ENCODE measurements at regions not wholly inside any gene's neighbourhood (a gene's known extent, or its start where the extent isn't known, plus 50 kb on each side); places are given as distances from the start of the nearest gene placed in this dataset.

DNA sequence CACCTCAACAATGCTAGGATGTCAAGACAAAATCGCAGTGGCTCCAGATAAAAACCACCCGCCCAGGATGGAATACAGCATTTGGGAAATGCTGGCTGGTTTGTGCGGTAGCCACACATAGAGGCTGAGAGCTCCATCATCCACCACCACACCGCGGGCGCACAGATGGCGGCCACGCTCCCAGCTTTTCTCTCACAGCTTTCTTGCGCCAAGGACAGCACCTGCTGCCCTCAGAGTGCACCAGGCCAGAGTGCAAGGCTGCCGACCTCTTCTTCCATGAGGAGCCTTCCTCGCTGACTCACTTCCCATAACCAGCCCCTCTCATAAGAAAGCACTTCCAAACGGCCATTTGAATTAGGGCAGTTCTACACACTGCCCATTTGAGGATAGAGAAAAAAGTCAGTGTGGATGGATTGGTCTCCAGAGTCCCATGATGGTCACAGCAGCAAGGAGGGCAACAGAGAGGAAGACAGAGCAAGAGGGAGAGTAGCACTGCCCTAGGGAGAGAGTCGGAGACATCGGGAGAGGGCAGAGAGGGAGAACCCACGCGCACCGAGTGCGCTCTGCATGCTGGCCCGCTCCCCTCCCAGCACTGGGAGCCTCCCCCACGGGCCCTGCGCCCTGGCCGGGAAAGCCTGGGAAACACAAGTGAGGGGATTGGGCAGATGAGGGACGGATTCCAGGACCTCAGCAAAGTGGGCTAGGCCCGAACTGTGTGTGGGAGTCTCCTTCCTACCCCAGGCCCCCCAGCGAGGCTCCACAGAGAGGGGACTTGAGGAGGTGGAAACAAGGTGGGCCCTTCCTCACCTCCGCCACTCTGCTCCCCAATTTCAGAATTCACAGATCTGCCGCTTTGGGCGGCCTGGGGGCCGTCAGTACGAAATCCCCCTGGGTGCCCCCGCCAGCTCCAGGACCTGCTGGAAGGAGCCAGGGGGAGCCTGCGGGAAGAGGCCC is 156.9 kb downstream of the USP12 start:
- DNase-seq, result no peak

DNA sequence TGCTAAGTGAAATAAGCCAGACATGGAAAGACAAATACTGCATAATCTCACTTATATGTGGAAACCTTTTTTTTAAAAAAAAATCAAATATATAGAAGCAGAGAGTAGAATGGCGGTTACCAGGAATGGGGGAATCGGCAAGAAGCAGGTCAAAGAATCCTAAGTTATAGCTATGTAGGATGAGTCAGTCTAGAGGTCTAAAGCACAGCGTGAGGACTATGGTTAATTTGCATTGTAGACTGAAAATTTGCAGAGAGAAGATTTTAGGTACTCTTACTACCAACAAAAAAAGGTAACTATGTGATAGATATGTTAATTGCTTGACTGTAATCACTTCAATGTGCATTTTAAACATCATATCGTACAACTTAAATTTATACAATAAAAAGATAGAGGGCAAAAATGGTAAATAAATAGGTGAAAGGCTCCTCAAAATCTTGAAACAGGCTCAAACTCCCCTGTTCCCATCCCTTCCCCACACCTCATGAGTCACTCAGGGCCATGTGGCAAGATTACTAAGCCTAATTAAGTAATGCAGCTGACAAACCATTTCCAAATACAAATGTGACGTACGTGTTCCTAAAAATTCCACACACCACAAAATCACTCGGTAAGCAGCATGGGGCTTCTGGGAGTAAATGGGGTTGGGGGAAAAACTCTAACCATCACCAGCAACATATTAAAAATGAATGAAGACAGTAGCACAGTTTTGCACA is 159.0 kb downstream of the USP12 start:
- DNase-seq, result no peak

DNA sequence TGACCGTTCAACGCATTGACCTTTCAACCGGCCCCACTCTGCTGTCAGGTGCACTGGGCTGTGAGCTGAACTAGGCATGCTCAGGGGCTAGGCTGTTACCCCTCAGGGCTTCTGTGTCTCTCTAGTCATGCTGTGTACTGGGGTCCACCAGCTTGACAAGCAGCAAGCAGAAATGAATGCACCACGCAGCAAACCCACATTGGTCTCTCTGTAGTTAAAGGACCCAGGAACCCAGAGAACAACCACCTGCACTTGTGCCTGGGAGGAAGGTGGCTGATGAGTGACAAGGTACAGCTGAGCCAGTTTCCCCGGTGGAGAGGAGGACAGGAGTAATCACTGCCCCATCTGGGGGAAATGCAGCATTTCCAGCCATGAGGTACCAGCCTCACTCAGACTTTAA is 159.9 kb downstream of the USP12 start:
- no peak for DNase-seq

DNA sequence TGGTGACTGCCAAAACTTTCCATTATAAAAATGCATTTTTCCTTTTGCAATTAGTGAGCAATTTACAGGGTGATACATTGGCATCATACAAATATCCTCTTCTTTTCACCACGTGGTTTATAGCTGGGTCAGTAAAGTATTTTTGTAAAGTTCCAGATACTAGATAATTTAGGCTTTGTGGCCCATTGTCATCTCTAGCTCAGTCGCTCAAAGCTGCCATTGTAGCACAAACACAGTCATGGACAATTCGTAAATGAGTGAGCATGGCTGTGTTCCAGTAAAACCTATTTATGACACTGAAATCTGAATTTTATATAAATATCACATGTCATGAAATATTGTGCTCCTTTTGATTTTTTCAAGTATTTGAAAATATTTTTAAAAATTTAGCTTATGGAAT is 162.9 kb downstream of the USP12 start:
- no peak for DNase-seq

DNA sequence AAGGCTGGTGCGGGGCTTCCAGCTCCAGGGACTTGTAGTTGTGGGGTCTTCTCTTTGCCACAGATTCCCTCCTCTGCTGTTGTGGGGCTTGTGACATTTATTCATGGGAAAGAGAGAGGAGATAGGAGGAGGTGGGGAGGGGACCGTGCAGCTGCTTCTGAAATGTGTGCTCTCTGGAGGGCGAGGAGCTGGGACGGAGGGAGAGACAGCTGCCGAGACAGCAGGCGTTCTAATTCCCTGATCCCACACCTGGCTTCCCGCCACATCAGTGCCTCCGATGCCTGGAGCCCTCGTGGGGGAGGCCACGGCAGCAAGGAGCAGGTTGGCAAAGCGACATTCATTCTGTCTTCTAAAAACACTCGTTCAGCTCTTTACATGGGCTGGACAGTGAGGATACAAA is 164.4 kb downstream of the USP12 start:
- no peak for DNase-seq

DNA sequence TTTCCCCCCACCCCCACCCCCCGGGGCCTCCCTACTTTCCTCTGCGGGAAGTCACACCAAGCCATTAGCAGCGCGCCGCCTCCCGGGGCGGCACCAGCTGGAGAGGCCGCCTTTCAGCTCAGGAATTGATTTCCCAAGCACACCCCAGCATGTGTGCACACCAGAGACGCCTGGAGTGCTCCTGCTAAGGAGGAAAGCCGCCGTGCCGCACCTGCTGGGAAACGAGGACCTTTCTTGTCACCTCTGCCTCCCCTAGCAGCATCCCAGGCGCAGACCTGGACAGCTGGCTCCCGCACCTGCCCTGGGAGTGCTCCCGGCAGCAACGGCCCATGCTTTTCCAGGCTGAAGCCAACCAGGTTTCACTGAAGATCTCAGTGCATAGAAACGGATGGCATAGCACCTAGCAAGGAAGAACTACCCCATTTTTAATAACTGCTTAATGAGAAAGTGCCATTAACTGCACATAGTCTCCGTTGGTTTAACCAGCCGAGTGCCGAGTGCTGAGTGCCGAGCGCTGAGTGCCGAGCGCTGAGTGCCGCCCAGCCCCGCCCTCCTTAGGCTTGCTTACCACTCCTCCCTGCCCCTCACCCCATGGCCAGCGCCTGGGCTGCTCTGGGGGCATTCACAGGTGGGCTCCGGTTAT is 165.0 kb downstream of the USP12 start:
- DNase-seq, result no peak

DNA sequence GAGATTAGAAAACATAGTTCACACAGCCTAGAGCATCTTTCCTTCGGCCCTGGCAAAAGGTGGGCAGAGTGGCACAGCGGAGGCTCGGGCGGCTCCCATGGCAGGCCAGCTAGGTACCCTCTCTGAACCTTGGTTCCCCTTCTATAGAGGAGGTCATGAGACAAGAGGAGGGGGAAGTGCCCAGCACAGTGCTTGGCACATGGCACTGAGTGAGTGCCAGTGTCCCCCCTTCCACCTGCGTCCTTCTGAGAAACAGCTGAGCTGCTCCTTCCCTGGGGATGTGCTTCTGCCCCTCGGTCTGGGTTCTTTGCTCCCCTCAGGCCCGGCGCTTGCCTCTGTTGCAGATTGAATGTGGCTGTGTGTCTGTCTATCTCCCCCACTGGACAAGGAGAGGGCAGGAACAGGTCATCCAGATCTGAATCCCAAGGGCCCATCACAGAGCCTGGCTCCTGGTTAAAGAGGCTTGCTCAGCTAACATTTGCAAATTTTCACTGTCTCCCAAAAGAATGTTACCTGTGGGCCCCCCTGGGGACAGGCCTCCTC is 165.6 kb downstream of the USP12 start:
- DNase-seq, result no peak

DNA sequence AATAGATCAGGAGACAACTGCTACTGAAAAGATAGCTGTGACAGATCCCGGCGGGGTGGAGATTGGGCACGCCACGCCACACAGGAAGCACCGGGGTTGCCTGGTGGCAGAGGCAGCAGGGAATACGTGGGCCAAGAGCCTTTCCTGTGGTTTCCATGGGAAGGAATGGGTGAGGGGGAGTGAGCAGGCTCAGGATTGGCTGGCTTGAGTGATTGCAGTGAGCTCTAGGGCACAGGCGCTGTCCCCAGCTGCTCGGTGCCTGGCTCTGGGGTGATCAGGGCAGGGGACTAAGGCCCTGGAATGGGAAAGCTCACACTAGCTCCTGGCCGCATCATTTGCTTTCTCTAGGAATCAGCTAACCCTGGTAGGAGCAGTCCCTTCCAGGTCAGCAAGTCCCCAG is 166.1 kb downstream of the USP12 start:
- no peak for DNase-seq

DNA sequence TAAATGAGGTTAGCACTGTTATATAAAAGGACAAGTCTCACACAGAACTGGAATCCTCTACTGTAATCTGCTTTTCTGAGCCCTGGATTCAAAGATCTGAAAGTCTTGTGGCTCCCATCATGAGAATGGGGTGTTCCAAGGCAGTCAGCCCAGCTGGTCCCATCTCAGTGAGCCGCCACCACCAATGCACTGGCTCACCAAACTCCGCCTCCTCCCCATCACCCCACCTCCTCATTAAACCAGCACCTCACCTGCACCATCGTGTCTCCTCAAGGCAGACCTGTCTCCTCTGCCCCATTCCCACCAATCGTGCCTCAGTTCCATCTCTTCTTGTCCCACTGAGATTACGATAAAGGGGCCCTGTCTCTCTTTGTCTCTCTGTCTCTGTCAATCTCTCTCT is 166.7 kb downstream of the USP12 start:
- no peak for DNase-seq

DNA sequence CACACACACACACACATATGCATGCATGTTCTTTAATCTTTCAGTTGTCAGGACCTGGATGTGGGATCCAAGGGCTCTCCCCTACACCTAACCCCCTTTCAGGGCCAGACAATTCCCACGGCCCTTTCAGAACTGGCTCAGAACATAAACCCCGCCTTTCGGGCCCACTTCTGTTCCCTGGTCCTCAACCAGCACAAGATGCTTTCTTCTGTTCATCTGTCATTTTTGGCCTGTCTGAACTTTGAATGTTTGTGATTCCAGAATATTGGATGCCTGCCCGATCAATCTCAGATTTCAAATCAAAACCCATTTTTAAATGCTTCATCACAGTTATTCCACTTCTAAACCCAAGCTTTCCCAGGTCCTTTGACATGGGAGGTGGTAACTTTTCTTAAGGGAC is 167.3 kb downstream of the USP12 start:
- no peak for DNase-seq

DNA sequence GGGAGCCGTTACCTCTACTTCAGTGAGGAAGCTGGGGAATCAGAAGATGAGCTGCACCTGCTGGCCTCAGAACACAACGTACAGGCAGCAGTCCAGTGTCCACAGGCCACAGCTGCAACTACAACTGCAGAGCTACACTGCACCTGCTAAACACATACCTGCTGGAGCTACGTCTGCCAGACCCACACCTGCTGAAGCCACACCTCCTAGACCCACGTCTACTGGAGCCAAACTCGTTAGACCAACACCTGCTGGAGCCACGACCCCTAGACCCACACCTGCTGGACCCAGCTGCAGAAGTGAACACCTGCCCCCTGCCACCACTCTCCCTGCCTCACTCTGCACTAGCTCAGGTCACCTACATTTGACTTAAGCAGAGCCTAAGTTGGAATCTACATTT is 169.9 kb downstream of the USP12 start:
- no peak for DNase-seq

DNA sequence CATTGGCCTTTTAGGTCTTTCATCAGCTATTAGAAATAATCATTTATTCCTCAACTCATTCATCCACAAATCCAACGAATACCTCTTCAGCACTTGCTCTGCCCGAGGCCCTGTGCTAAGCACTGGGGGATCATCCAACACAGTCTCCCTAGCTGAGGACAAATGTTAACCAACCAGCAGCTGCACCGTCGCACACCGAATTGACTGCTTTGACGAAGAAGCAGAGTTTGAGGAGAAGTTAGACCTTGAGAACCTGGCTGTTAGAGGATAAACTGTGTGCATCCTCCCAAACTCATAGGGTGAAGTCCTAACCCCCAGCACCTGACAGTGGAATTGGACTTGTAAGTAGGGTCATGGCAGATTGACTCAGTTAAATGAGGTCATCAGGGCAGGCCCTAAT is 170.9 kb downstream of the USP12 start:
- no peak for DNase-seq

DNA sequence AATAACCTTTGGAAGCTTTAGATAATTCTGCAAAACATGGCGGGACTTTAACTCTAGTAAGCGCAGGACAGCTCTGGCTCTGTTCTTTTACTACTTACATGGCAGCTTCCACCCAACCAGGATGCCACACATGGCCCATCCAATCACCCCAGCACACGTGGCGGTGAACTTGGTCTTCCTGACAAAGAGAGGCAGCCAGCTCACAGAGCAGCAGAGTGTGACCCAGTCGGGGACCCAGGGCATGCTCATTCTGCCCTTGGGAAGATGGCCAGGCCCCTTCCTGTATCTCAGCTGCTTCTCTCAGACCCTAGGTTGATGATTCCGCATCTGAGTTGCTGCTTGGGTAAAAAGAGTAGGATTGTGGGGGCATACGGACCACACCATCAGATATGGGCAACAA is 172.1 kb downstream of the USP12 start:
- DNase-seq, result no peak

DNA sequence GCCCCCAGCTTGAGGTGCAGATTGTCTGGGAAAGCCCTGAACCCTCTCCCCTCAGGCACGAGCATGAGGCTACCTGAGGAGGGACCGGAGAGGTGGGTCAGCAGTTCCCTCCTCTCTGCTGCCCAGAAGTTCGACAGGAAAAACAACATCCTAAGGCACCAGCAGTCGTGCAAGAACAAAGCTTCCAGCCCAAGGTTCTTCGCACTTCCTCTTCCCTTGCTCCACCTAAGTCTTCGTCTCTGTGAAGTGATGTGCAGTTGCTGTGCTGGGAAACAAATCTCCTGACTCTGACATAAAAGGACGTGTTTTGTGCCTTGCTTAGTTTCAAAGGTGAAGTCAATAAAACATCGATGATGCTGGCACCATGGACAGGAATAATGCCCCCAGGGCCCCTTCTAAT is 173.3 kb downstream of the USP12 start:
- DNase-seq, result no peak

DNA sequence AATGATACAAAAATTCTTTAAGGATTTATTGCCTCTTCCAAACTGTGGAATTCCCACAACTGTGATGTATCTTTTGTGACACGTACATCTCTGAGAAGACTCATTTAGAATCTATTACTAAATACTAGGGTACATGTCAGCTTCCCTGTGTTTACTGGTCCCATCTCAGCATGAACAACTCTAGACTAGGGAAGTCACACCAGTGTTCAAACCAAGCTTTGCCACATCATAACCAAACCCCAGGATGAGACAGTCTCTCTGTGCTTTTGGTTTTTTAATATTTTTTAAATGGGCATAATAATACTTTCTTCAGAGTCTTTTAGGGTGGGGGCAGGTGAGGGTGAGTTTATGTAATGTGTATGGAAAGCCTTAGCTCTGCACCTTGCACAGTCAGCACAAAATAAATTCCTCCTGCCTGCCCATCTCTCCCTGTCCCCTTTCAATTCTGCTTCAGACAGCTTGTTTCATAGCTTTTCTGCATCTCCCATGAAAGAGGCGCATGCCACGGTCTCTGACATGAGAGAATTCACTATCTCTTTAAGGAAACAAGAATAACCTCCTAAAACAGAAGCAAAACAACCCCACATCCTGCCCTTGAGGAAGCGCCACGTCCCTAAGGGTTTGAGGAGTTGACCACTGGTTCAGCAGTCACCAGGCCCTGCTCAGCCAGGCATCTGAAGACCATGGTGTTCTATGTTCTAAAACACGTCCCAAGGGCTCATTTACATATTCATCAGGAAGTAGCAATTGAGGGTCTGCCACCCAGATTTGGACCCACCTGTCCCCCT is 174.5 kb downstream of the USP12 start:
- no peak for DNase-seq

DNA sequence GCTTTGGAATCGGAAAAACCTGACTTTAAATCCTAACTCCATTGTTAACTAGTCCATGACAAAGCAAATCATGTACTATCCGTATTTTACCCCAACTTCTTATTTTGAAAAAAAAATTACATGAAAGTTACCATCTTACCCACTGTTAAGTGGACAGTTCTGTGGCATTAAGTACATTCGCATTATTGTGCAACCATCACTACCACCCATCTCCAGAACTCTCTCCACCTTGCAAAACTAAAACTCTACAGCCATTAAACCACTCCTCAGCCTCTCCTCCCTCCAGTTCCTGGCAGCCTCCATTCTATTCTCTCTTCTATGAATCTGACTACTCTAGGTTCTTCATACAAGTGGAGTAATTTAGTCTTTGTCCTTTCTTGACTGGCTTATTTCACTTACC is 176.5 kb downstream of the USP12 start:
- no peak for DNase-seq

DNA sequence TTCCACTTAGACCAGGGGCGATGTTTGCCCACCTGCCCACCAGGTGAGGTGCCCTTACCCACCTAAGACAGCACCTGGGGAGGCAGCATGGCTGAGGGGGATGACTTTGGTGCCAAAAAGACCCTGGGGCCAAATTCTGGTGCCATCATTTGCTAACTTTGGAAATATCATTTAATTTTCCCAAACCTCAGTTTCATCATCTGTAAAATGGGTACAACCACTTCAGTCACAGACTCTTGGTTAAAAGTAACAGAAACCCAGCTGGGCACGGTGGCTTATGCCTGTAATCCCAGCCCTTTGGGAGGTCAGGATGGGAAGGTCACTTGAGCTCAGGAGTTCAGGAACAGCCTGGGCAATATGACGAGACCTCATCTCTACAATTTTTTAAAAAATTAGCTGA is 177.8 kb downstream of the USP12 start:
- no peak for DNase-seq

DNA sequence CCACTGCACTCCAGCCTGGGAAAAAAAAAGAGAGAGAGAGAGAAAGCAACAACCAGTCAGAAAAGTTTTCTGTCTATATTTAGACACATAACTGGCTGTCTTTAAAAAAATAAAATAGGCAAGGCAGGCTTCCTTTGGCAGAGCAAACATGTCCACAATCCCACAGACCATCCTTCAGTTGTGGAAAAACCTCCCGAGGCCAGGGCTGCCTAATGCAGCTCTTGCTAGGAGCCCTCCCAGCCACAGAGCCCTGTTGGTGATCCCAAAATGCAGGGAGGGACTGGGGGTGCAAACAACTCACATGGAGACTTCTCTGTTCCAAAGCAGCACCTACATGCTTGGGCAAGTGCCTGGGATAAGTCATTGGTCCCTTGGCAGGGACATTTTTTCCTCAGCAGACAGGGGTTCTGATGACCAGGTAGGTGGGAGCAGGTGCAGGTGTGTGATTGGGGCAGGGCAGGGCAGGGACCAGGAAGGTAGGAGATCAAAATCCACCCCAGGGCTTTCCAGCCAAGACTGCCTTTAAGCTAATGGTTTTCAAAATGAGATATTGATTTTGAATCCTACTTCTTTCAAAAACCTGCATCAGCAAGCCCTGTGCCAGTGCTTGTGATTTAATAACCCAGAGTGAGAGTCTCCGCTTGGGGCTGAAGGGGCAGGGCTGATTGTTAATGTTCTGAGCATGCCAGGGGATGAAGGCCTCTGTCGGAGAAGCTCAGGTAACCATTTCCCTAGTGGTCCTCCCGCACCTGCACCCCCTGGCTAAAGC is 178.5 kb downstream of the USP12 start:
- no peak for DNase-seq

DNA sequence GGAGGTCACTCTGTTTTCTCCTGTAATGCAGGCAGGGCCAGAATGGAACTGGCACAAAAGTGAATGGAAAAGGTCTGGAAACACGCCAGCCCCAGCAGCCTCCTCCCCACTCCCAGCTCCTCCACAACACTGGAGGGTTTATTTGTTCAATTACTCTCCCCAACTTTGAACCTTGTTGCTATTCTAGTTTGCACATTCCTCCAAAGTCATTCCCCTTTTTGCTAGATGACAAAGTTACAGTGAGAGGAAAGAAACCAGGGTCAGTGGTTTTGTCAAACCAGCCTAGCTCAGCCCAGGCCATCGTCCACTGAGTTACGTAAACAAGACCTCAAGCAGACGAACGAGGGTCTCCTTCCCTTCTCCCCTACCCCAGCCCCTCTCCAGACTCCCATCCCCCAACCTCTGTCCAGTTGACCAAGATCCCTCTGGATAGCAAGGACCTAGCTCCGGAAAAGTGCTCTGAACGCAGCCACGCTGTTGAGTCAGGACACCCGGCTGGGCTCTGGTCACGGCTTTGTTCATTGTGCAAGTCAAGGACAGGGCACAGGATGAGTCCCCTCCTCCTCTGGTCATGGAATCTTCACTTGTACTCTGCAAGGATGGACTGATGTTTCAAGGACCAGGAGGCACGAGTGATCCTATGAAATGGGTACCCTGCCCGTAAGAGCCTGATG is 180.0 kb downstream of the USP12 start:
- DNase-seq, result no peak

DNA sequence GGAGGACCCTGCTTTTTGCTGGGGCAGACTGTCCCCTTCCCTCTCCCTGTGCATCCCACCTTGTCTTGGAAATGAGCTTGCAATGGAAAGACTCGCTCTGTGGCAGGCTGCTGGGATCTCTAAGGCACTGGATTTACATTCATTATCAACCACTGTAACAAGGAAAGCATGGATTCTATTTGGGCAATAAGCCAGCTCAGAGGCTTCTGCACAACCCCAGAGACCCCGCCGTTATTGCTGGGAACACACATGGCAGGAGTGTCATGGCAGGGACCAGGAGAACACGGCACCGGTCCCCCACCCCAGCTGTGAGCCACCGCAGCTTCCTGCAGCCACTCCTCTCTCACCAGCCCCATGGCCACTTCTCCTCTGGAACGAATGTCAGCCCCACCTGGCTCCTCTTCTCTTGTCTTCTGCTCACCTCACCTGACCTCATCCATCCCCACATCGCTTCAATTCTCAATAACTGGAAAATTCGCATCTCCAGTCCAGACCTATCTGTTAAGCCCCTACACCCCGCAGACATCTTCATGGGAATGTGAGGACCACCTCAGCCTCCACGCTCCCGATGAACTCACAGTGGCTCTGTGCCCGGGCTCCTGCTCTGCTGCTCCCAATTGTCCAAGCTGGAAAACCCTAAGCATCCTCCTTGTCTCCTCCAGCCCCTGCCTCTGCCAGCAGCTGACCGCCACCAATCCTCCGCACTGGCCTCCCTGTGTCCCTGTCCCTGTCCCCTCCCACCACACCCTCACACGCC is 181.5 kb downstream of the USP12 start:
- DNase-seq, result no peak
